G401 (cell line): ENCODE measurements at regions not wholly inside any gene's neighbourhood (a gene's known extent, or its start where the extent isn't known, plus 50 kb on each side); places are given as distances from the start of the nearest gene placed in this dataset.
"Not testable (repeated sequence)": the region's sequence is repeated elsewhere in the genome, so short reads cannot be mapped to it uniquely, and the experiment has no call there.

Experiments used
- DNase-seq: peaks from one replicate; pipeline ENCODE4 v3.0.0-alpha.2; 2015; ENCODE audit warnings: low spot score
- in situ Hi-C: cut with HindIII; loops from 2 replicates; pipeline ENCODE4 v1.10.0; 2016; ENCODE audit warnings: low sequenced_read_pairs, mixed read lengths

- in situ Hi-C loops, DNase-seq: not testable (repeated sequence)
These were observed 741.5 kb downstream of the CDY1 start for GRCh38 chrY:26363442-26363841.

GRCh38 chrY:26366091-26366490, 744.2 kb downstream of the CDY1 start:
- in situ Hi-C loops, DNase-seq: not testable (repeated sequence)

GRCh38 chrY:26372480-26372879, 750.6 kb downstream of the CDY1 start:
- peak; percentile 8 for DNase-seq
- in situ Hi-C loops, result not testable (repeated sequence)

- in situ Hi-C loops, result no loop called here
- DNase-seq, result no peak
These were observed 786.9 kb downstream of the CDY1 start for GRCh38 chrY:26408671-26409328.

- DNase-seq, result no peak
- in situ Hi-C loops, result no loop called here
These were observed 787.4 kb downstream of the CDY1 start for GRCh38 chrY:26409329-26409712.
